Panc1 (cell line): ENCODE measurements at regions not wholly inside any gene's neighbourhood (a gene's known extent, or its start where the extent isn't known, plus 50 kb on each side); places are given as distances from the start of the nearest gene placed in this dataset.

Experiments
- ATAC-seq: fragments of 200-7000 bp; cut with Tn5 transposase; 2 replicates; pipeline ENCODE4 v1.9.1; 2020; ENCODE audit warnings: mild to moderate bottlenecking, moderate library complexity
- BruUV-seq: library from RNA; stranded (reverse); fragments of 400-500 nt; replicated peaks from 2 replicates; lab custom pipeline; 2021; lab: Mats Ljungman, UMichigan
- CTCF ChIA-PET: fragments of 300-600 bp; sonication (Branson Sonifier 250); formaldehyde crosslinking; loops from one replicate; lab custom pipeline; 2022; ENCODE audit warnings: antibody characterized with exemption; lab: Charles Lee
- POLR2A ChIA-PET: fragments of 300-600 bp; sonication (Branson Sonifier 250); formaldehyde crosslinking; loops from one replicate; lab custom pipeline; 2022; ENCODE audit warnings: antibody characterized with exemption; lab: Charles Lee
- DNase-seq: peaks from one replicate; pipeline ENCODE4 v3.0.0-alpha.2; 2010; ENCODE audit warnings: low read depth, low spot score
- H3K27ac ChIP-seq: 2 replicates; pipeline ENCODE4 v1.5.1; 2011; ENCODE audit warnings: mild to moderate bottlenecking, low read length, inconsistent platforms
- H3K27me3 ChIP-seq: fragments of 200-500 bp; sonication (Bioruptor generic); 2 replicates; pipeline ENCODE4 v1.6.0; 2014; ENCODE audit warnings: low read length, inconsistent platforms; ENCODE audit not compliant: control insufficient read depth, insufficient read depth
- H3K36me3 ChIP-seq: fragments of 200-500 bp; sonication (Bioruptor generic); 2 replicates; pipeline ENCODE4 v1.5.1; 2014; ENCODE audit warnings: inconsistent platforms, mild to moderate bottlenecking, low read length, moderate library complexity; ENCODE audit not compliant: control insufficient read depth, insufficient read depth
- H3K4me1 ChIP-seq: 2 replicates; pipeline ENCODE4 v1.5.1; 2011; ENCODE audit warnings: inconsistent platforms, mild to moderate bottlenecking, low read length, moderate library complexity; ENCODE audit not compliant: control insufficient read depth, insufficient read depth
- H3K4me3 ChIP-seq, 2 experiments: 2 replicates each; pipeline ENCODE4 v1.5.1; 2011 to 2012; ENCODE audit warnings: low read depth in 2 of 2, low read length in 2 of 2, mild to moderate bottlenecking in 2 of 2, inconsistent platforms in 1 of 2, moderate library complexity in 1 of 2
- H3K9me3 ChIP-seq: fragments of 200-500 bp; sonication (Bioruptor generic); 2 replicates; pipeline ENCODE4 v1.5.1; 2014; ENCODE audit warnings: low read depth, mild to moderate bottlenecking, inconsistent platforms, low read length, moderate library complexity; ENCODE audit not compliant: control insufficient read depth, insufficient read depth
- CTCF ChIP-seq: fragments of 450-650 bp; IDR thresholded peaks from 2 replicates; pipeline ENCODE4 v1.5.1; 2017; ENCODE audit warnings: mild to moderate bottlenecking
- POLR2AphosphoS5 ChIP-seq: IDR thresholded peaks from 2 replicates; pipeline ENCODE4 v1.6.1; 2012; ENCODE audit warnings: mild to moderate bottlenecking, low read depth, low read length, moderate library complexity
- REST ChIP-seq, 2 experiments: IDR thresholded peaks; 2 replicates each; pipeline ENCODE4 v1.6.1; 2011 to 2012; ENCODE audit warnings: low read depth in 2 of 2, control low read depth in 1 of 2, low read length in 1 of 2, mild to moderate bottlenecking in 1 of 2, moderate library complexity in 1 of 2; ENCODE audit not compliant: insufficient read depth in 1 of 2
- SIN3A ChIP-seq: IDR thresholded peaks from 2 replicates; pipeline ENCODE4 v1.6.1; 2012; ENCODE audit warnings: low read depth, mild to moderate bottlenecking, low read length, moderate library complexity, borderline replicate concordance; ENCODE audit not compliant: insufficient read depth
- TCF7L2 ChIP-seq: IDR thresholded peaks from 2 replicates; pipeline ENCODE4 v1.6.1; 2011; ENCODE audit warnings: mild to moderate bottlenecking, low read depth, low read length, inconsistent platforms
- in situ Hi-C: cut with HindIII; loops from 2 replicates; pipeline ENCODE4 v1.10.0; 2016; ENCODE audit warnings: low sequenced_read_pairs, low pct_unique_long_range_greater_than_20kb
- intact Hi-C: fragments of 100-400 bp; cut with micrococcal nuclease; formaldehyde crosslinking; loops from one replicate; pipeline ENCODE4 v1.10.0; 2022; ENCODE audit not compliant: unreplicated experiment

GRCh38 chr4:24677909-24678308 is 93.6 kb upstream of the DHX15 start:
- no peak overlapping the region for H3K27ac ChIP-seq
- no peaks in the 10 kb centered on the region for H3K27me3 ChIP-seq
- BruUV-seq: no TSS peak
- H3K4me1 ChIP-seq: no peaks in the 10 kb centered on the region
- in situ Hi-C loops (no loop called here), intact Hi-C loops (no loop called here)
- CTCF ChIA-PET: no interaction called here
- POLR2A ChIA-PET: no interaction called here
- no peak for DNase-seq
- no peak for ATAC-seq
- no peaks in the 10 kb centered on the region for H3K36me3 ChIP-seq
- H3K4me3 ChIP-seq: no peak overlapping the region
- TF ChIP-seq CTCF (no peak), POLR2AphosphoS5 (no peak), REST (IDR thresholded peaks at IDR 0.05; ENCODE audit: insufficient read depth in 1 of 2, low read depth in 2 of 2, low read length in 1 of 2) (no peak)
- H3K9me3 ChIP-seq: no peaks in the 10 kb centered on the region

GRCh38 chr4:24680746-24681448 is 96.5 kb upstream of the DHX15 start:
- TF ChIP-seq SIN3A: no peak
- TF ChIP-seq CTCF: no peak
- no peak for TF ChIP-seq POLR2AphosphoS5
- TF ChIP-seq TCF7L2: no peak
- TF ChIP-seq REST (IDR thresholded peaks at IDR 0.05; ENCODE audit: insufficient read depth in 1 of 2, low read depth in 2 of 2, low read length in 1 of 2): no peak

More at GRCh38 chr4:24680746-24681448, 96.5 kb upstream of the DHX15 start:
- Histone ChIP-seq H3K4me3 (no peak overlapping the region), H3K4me1 (no peaks in the 10 kb centered on the region), H3K27ac (no peak overlapping the region), H3K36me3 (no peaks in the 10 kb centered on the region), H3K27me3 (no peaks in the 10 kb centered on the region), H3K9me3 (no peaks in the 10 kb centered on the region)
- no TSS peak for BruUV-seq
- intact Hi-C loops (no loop called here), in situ Hi-C loops (no loop called here)
- POLR2A ChIA-PET: no interaction called here
- no peak for DNase-seq
- no peak for ATAC-seq
- CTCF ChIA-PET: no interaction called here
